ENCODE measurements at regions not wholly inside any gene's neighbourhood (a gene's known extent, or its start where the extent isn't known, plus 50 kb on each side); places are given as distances from the start of the nearest gene placed in this dataset.

- intact Hi-C loops (cut with DNase I): no loop called here
- no peak for DNase-seq
Observed at GRCh38 chr12:71071536-71072097, 86.2 kb downstream of the TSPAN8 start.

- DNase-seq: no peak
- intact Hi-C loops (cut with DNase I): no loop called here
Observed at GRCh38 chr12:71070416-71071128, 87.2 kb downstream of the TSPAN8 start.

- DNase-seq: no peak
- intact Hi-C loops (cut with DNase I): no loop called here
Observed at GRCh38 chr12:71069311-71069710, 88.5 kb downstream of the TSPAN8 start.

DNA sequence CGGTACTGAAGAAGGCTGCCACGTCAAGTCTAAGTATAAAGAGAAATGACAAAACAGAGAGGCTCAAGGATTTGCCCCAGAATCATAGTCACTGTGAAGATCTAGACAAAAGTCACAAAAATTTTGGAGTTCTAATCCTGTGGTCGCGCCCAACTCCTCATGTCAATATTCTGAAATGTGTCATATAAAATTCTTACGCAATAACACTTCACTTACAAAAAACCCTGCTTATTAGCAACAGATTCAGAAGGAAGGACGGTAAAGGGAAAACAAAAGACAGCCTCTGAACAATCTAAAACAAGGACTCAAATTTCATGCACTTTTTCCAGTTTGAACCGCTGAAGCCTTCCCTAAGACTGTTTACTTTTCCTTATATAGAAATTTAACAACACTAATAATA lies 94.7 kb downstream of the TSPAN8 start:
- intact Hi-C loops (cut with DNase I): no loop called here
- no peak for DNase-seq

GRCh38 chr12:71061451-71061850 lies 96.3 kb downstream of the TSPAN8 start:
- no peak for DNase-seq
- intact Hi-C loops (cut with DNase I): no loop called here

DNA sequence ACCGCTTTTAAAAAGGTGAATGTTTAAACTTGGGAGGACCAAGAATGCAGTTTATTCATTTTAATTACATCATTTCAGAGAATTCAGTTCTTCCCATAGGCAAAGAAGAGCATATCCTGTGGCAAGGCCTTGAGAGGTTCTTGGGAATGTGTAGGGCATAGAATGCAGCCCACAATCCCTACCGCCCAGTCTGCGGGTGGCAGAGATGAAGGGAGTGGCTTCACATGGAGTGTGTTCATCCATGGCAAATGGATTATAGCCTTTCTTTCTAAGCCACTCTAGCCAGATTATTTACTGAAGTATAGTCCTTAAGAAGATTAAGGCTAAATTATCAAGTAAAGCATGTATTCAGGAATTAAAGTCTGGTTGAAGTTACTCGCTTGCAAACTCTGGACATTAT lies 97.4 kb downstream of the TSPAN8 start:
- DNase-seq: no peak
- intact Hi-C loops (cut with DNase I): no loop called here

DNA sequence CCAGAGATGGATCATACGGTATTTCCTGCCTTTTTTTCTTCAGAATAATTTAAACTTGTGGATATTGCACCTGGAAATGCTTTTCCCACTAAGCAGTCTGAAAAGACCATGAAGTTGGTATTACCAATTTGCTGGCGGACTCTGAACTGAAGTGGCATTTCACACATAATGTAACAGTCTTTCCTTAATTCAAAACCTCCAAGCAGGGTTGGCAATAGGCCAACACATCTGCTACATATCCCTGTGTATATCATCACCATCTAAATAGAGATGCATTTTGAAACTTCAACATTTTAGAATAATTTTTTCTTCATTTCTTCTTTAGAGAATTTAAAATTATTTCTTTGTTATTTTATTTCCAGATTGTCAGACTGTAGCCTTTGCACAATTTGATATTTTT lies 100.5 kb downstream of the TSPAN8 start:
- DNase-seq: no peak
- intact Hi-C loops (cut with DNase I): no loop called here

GRCh38 chr12:71054551-71054950 lies 103.2 kb downstream of the TSPAN8 start:
- intact Hi-C loops (cut with DNase I): no loop called here
- no peak for DNase-seq

DNA sequence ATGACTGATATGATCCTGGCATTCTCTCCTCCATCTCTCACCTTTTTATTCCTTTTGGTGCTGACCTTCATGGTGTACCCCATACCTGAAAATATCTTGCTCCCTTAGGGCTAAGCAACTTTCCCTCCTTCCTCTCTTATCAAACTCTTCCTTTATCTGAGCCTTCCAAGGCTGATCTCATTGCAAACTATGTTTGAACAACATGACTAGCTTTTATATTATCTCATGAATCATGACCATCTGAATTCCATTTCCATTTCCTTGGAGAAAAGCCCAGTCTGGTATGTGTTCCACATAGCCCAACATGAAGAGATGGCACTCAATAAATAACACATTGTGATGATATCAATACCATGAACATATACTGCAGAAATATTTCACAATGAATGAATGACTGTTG lies 111.6 kb downstream of the TSPAN8 start:
- no peak for DNase-seq
- intact Hi-C loops (cut with DNase I): no loop called here

GRCh38 chr12:71045781-71046180 lies 112.0 kb downstream of the TSPAN8 start:
- DNase-seq: no peak
- intact Hi-C loops (cut with DNase I): no loop called here

DNA sequence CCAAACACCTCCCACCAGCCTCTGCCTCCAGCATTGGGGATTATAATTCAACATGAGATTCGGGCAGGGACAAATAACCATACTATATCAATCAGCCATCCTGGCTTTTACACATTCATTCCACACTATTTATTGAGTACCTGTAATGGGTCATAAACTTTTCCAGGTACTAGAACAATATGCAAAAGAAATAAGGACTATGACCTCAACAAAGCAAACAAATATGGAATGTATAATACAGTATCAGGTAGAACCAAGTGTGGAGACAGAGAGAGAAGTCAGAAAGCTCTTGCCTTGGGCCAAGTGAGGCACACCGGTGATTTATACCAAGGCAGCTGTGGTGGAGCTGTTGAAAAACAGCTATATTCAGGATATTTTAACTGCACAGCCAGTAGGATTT lies 116.3 kb downstream of the TSPAN8 start:
- intact Hi-C loops (cut with DNase I): no loop called here
- DNase-seq: no peak

DNA sequence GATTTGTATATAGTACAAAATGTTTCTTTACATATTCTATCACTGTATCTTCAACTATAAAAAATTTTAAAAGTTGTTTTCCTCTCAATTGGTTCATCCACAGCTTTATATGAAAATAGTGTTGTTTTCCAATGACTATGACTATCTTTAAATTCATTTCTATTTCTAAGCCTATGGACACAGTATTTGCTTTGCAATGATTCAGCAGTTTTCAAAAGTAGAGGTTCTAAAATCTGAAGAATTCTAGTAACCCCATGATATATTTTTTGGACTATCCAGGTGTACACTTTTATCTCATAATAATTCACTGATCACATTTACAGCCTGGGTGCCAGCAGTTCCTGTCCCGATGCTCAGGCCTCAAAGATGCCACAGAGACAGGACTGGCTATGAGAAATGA lies 118.4 kb upstream of the PTPRR start:
- intact Hi-C loops (cut with DNase I): no loop called here
- DNase-seq: no peak

GRCh38 chr12:71036526-71036925 lies 116.0 kb upstream of the PTPRR start:
- intact Hi-C loops (cut with DNase I): no loop called here
- DNase-seq: no peak

- no peak for DNase-seq
- intact Hi-C loops (cut with DNase I): no loop called here
Observed at GRCh38 chr12:71032933-71033332, 112.4 kb upstream of the PTPRR start.

DNA sequence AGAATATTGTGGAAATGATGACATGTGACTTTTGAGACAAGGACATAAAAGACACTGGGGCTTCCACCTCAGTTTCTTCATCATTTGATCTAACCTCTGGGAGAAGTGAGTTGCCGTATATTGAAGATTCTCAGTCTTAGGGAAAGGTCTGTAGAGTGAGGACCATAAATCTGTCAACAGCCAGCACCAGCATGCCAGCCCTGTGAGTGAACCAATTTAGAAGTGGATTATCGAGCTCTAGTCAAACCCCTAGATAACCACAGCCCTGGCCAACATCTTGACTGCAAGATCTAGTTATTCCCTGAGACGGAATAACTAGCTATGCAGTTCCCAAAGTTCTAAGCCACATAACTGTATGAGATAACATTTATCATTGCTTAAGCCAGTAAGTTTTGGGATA lies 108.8 kb upstream of the PTPRR start:
- intact Hi-C loops (cut with DNase I): no loop called here
- no peak for DNase-seq

- peak in 1 of 10 donors; percentile 55 for DNase-seq
- intact Hi-C loops (cut with DNase I): no loop called here
Observed at GRCh38 chr12:71027856-71028255, 107.3 kb upstream of the PTPRR start.

DNA sequence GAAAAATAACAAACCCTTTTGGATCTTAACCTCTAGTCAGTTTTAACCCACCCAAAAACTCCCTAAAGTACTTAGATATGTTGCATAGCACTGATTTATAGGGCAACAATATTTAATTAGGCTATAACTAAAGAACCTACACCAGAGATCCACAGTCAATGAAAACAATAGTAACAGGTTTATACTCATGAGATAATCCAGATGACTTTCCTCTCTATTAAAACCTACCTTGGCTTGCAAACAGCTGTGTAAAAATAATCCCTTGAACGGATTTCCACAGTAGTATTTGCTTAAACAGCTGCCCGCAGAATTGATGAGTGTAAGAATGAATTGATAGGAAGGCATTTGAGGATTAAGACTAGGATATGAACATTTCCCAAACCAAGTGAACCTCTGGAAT lies 104.3 kb upstream of the PTPRR start:
- DNase-seq: no peak

GRCh38 chr12:71024281-71024680 lies 103.7 kb upstream of the PTPRR start:
- intact Hi-C loops (cut with DNase I): no loop called here
- DNase-seq: no peak

More for the DNA sequence above, 104.3 kb upstream of the PTPRR start:
- intact Hi-C loops (cut with DNase I): no loop called here

DNA sequence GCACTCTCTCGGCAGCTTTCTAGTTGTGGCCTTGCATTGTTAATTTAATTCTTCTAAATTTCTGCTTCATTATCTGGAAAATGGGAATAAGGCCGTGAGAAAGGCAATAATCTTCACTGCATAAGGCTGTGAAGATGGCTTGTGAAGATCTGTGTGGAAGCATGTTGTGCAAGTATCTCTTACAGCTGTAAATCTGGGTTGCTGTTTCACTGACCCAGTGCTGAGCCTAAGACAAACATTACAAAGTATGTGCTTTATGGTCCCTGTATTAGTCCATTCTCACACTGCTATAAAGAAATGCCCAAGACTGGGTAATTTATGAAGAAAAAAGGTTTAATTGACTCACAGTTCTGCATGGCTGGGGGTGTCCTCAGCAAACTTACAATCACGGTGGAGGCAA lies 101.0 kb upstream of the PTPRR start:
- intact Hi-C loops (cut with DNase I): no loop called here
- no peak for DNase-seq

DNA sequence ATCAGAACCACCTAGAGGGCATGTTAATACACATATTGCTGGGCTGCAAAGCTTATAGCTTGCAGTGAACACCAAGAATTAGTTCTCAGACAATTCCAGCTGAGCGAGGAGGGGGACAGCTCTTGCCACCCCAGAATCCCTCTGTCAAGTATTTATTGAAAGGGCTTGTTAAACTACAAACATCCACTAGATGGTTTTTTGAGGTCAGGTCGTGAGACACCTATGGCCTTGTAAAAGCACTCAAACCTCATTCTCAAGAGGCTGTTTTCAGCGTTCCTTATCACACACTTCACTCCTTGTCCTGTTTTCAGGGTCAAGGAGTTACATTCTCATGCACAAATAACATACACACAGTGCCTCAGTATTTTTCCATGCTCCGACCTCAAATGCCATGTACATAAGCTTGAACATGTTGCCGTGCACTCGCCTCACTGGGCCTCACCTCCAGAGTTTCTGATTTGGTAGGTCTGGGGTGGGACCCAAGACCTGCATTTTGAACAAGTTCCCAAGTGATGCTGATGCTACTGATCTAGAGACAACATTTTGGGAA lies 98.8 kb upstream of the PTPRR start:
- intact Hi-C loops (cut with DNase I): no loop called here
- no peak for DNase-seq

DNA sequence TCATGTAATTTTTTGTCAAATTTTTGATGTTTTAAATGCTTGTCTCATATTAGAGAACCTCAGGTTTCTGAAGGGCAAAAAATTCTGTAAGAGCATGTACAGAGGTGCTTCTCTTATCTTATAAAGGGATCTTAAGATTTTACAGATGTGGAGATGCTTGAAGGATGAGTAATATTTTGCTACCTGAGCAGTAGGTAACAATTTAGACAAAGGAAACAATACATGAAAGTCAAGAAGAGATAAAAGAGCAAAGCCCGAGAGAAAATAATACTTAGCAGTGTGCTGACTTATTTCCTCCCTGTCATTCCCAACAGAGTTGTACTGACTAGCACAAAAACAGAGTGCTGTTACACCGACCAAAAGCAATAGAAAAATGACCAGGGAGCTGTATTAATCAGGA lies 98.1 kb upstream of the PTPRR start:
- DNase-seq: no peak
- intact Hi-C loops (cut with DNase I): no loop called here

- intact Hi-C loops (cut with DNase I): loop anchor here (2.0 kb wide), 1 partner anchor 281 kb away; no protein-coding TSS in a partner anchor
- no peak for DNase-seq
Observed at GRCh38 chr12:71014180-71014785, 93.7 kb upstream of the PTPRR start.
